WTC11 (cell line): ENCODE measurements at regions not wholly inside any gene's neighbourhood (a gene's known extent, or its start where the extent isn't known, plus 50 kb on each side); places are given as distances from the start of the nearest gene placed in this dataset.
"Not testable (repeated sequence)": the region's sequence is repeated elsewhere in the genome, so short reads cannot be mapped to it uniquely, and the experiment has no call there.

Experiments used
- ATAC-seq: fragments of 200-7000 bp; cut with Tn5 transposase; 2 replicates; pipeline ENCODE4 v1.10.0; 2021; ENCODE audit warnings: mild to moderate bottlenecking, moderate library complexity
- CTCF ChIA-PET: fragments of 300-600 bp; sonication (Branson Sonifier 250); formaldehyde crosslinking; loops from one replicate; lab custom pipeline; 2021; ENCODE audit warnings: antibody characterized with exemption; lab: Charles Lee
- POLR2A ChIA-PET: fragments of 350-600 bp; sonication (Branson Sonifier 250); formaldehyde crosslinking; loops from one replicate; lab custom pipeline; 2021; ENCODE audit warnings: antibody characterized with exemption; lab: Charles Lee
- DNase-seq: peaks from one replicate; pipeline ENCODE4 v3.0.0; 2021; ENCODE audit warnings: low spot score
- H3K27ac Mint-ChIP-seq: 2 replicates; pipeline ENCODE4 v1.8.0; 2021; ENCODE audit warnings: mixed read lengths
- H3K27me3 Mint-ChIP-seq: 2 replicates; pipeline ENCODE4 v1.8.0; 2021; ENCODE audit warnings: low read depth, mild to moderate bottlenecking, moderate library complexity, mixed read lengths
- H3K36me3 Mint-ChIP-seq: 2 replicates; pipeline ENCODE4 v1.8.0; 2021; ENCODE audit warnings: mixed read lengths
- H3K4me1 Mint-ChIP-seq: 2 replicates; pipeline ENCODE4 v1.8.0; 2022; ENCODE audit warnings: mixed read lengths
- H3K4me3 Mint-ChIP-seq: 2 replicates; pipeline ENCODE4 v1.8.0; 2021; ENCODE audit warnings: mild to moderate bottlenecking, moderate library complexity, mixed read lengths
- H3K9me3 Mint-ChIP-seq: 2 replicates; pipeline ENCODE4 v1.8.0; 2021; ENCODE audit warnings: mixed read lengths
- ATF1 ChIP-seq: sonication (generic); formaldehyde crosslinking; IDR thresholded peaks from 2 replicates; pipeline ENCODE4 v1.8.1; 2023; ENCODE audit warnings: mild to moderate bottlenecking, moderate library complexity, missing genetic modification reagents
- E2F1 ChIP-seq: sonication (generic); formaldehyde crosslinking; IDR thresholded peaks from 2 replicates; pipeline ENCODE4 v1.8.0; 2022; ENCODE audit warnings: mild to moderate bottlenecking, missing genetic modification reagents
- E2F4 ChIP-seq: sonication (generic); formaldehyde crosslinking; IDR thresholded peaks from 2 replicates; pipeline ENCODE4 v1.8.1; 2022; ENCODE audit warnings: low read depth, mild to moderate bottlenecking, moderate library complexity, missing genetic modification reagents, borderline replicate concordance
- ETV6 ChIP-seq: sonication (generic); formaldehyde crosslinking; IDR thresholded peaks from 2 replicates; pipeline ENCODE4 v1.8.1; 2022; ENCODE audit warnings: mild to moderate bottlenecking, missing genetic modification reagents
- IRF2 ChIP-seq: sonication (generic); formaldehyde crosslinking; IDR thresholded peaks from 2 replicates; pipeline ENCODE4 v1.8.0; 2022; ENCODE audit warnings: low read depth, missing genetic modification reagents, borderline replicate concordance
- MAX ChIP-seq: sonication (generic); formaldehyde crosslinking; IDR thresholded peaks from 2 replicates; pipeline ENCODE4 v1.8.0; 2022; ENCODE audit warnings: mild to moderate bottlenecking, missing genetic modification reagents
- NFYB ChIP-seq: sonication (generic); formaldehyde crosslinking; conservative IDR thresholded peaks from 2 replicates; pipeline ENCODE4 v1.8.0; 2022; ENCODE audit warnings: low read depth, missing genetic modification reagents
- PRDM15 ChIP-seq: sonication (generic); formaldehyde crosslinking; IDR thresholded peaks from 2 replicates; pipeline ENCODE4 v1.8.0; 2022; ENCODE audit warnings: missing genetic modification reagents
- TCF7 ChIP-seq: sonication (generic); formaldehyde crosslinking; IDR thresholded peaks from 2 replicates; pipeline ENCODE4 v1.8.0; 2022; ENCODE audit warnings: mild to moderate bottlenecking, low read depth, missing genetic modification reagents, moderate library complexity
- TEAD1 ChIP-seq: sonication (generic); formaldehyde crosslinking; IDR thresholded peaks from 2 replicates; pipeline ENCODE4 v1.8.0; 2022; ENCODE audit warnings: mild to moderate bottlenecking, missing genetic modification reagents
- USF2 ChIP-seq: sonication (generic); formaldehyde crosslinking; IDR thresholded peaks from 2 replicates; pipeline ENCODE4 v1.8.1; 2023; ENCODE audit warnings: mild to moderate bottlenecking, missing genetic modification reagents, moderate library complexity
- ZBTB21 ChIP-seq: sonication (generic); formaldehyde crosslinking; IDR thresholded peaks from 2 replicates; pipeline ENCODE4 v1.8.1; 2023; ENCODE audit warnings: mild to moderate bottlenecking, missing genetic modification reagents, borderline replicate concordance
- ZNF263 ChIP-seq: sonication (generic); formaldehyde crosslinking; IDR thresholded peaks from 2 replicates; pipeline ENCODE4 v1.8.1; 2022; ENCODE audit warnings: low read depth, mild to moderate bottlenecking, moderate library complexity, missing genetic modification reagents
- ZNF317 ChIP-seq: sonication (generic); formaldehyde crosslinking; IDR thresholded peaks from 2 replicates; pipeline ENCODE4 v1.8.1; 2023; ENCODE audit warnings: low read depth, mild to moderate bottlenecking, moderate library complexity, missing genetic modification reagents, borderline replicate concordance
- ZNF423 ChIP-seq: fragments of 250-450 bp; sonication (Bioruptor Pico); IDR thresholded peaks from 2 replicates; pipeline ENCODE4 v2.1.2; 2022; ENCODE audit warnings: mild to moderate bottlenecking, moderate library complexity
- ZNF425 ChIP-seq: fragments of 250-450 bp; sonication (Bioruptor Pico); conservative IDR thresholded peaks from 2 replicates; pipeline ENCODE4 v1.9.0; 2021; ENCODE audit warnings: mild to moderate bottlenecking

GRCh38 chr5:136738829-136739228 is 373.5 kb upstream of the TRPC7 start:
- Mint-ChIP-seq H3K4me3 (no peak overlapping the region), H3K36me3 (peaks cover 62% of the 10 kb centered on the region), H3K27me3 (peaks cover 11% of the 10 kb centered on the region; the same call in 1 of the 2 replicates), H3K27ac (no peak overlapping the region), H3K9me3 (peaks cover 56% of the 10 kb centered on the region), H3K4me1 (peaks cover 36% of the 10 kb centered on the region)
- DNase-seq (no peak), ATAC-seq (no peak)
- ChIA-PET POLR2A (interaction anchor here (1.3 kb wide), 1 partner anchor 17 kb away, joined by 4 read pairs; no protein-coding TSS in a partner anchor), CTCF (no interaction called here)
- TF ChIP-seq ZNF423 (CRISPR knock-in tag) (no peak), ZNF317 (CRISPR knock-in tag) (no peak), ZNF263 (CRISPR knock-in tag) (no peak), NFYB (CRISPR knock-in tag) (no peak), PRDM15 (no peak), IRF2 (no peak), ZBTB21 (CRISPR knock-in tag) (no peak), TEAD1 (CRISPR knock-in tag) (no peak), ETV6 (no peak), MAX (CRISPR knock-in tag) (no peak), E2F4 (CRISPR knock-in tag) (no peak)

GRCh38 chr5:136736021-136736420 is 370.7 kb upstream of the TRPC7 start:
- TF ChIP-seq ATF1 (CRISPR knock-in tag): no peak
- no peak for TF ChIP-seq E2F1 (CRISPR knock-in tag)
- TF ChIP-seq TCF7 (CRISPR knock-in tag): no peak
- TF ChIP-seq ZNF425 (CRISPR knock-in tag): no peak
- TF ChIP-seq USF2 (CRISPR knock-in tag): no peak
- ChIA-PET POLR2A (no interaction called here), CTCF (interaction anchor here (1.2 kb wide), 1 partner anchor 371 kb away, joined by 4 read pairs; the partner anchor contains the start of gene TRPC7)
- Mint-ChIP-seq H3K27me3 (peaks cover 11% of the 10 kb centered on the region; the same call in 1 of the 2 replicates), H3K9me3 (peaks cover 39% of the 10 kb centered on the region), H3K36me3 (peaks cover 44% of the 10 kb centered on the region), H3K27ac (peak overlapping the region; percentile 28; the same call in 1 of the 2 replicates), H3K4me3 (no peak overlapping the region), H3K4me1 (peaks cover 36% of the 10 kb centered on the region)
- ATAC-seq: no peak
- no peak for DNase-seq

GRCh38 chr5:136735611-136736010 is 370.3 kb upstream of the TRPC7 start:
- POLR2A ChIA-PET, ATAC-seq, H3K4me3 Mint-ChIP-seq, DNase-seq: not testable (repeated sequence)
- Mint-ChIP-seq H3K36me3 (peaks cover 43% of the 10 kb centered on the region), H3K4me1 (peaks cover 38% of the 10 kb centered on the region), H3K27me3 (peaks cover 11% of the 10 kb centered on the region; the same call in 1 of the 2 replicates), H3K27ac (peak overlapping the region; percentile 28; the same call in 1 of the 2 replicates), H3K9me3 (peaks cover 37% of the 10 kb centered on the region)
- CTCF ChIA-PET: interaction anchor here (1.2 kb wide), 1 partner anchor 371 kb away, joined by 4 read pairs; the partner anchor contains the start of gene TRPC7
